HEK293 (cell line): ENCODE measurements at regions not wholly inside any gene's neighbourhood (a gene's known extent, or its start where the extent isn't known, plus 50 kb on each side); places are given as distances from the start of the nearest gene placed in this dataset.

ENCODE experiments used
- CTCF ChIA-PET: fragments of 350-600 bp; formaldehyde crosslinking; extraction: SDS; loops from one replicate; lab custom pipeline; 2021; ENCODE audit warnings: antibody characterized with exemption; lab: Yijun Ruan, JAX
- POLR2A ChIA-PET: fragments of 300-600 bp; formaldehyde crosslinking; extraction: SDS; loops from one replicate; lab custom pipeline; 2020; ENCODE audit warnings: antibody characterized with exemption, inconsistent platforms; lab: Yijun Ruan, JAX
- H3K27ac ChIP-seq: fragments of 200-500 bp; sonication (Bioruptor generic); 2 replicates; pipeline ENCODE4 v1.5.1; 2014; ENCODE audit warnings: low read depth, low read length, control low read depth, inconsistent platforms; ENCODE audit errors: extremely low read depth
- H3K36me3 ChIP-seq, 2 experiments: fragments of 200-500 bp in 1 of 2; sonication (Bioruptor generic) in 1 of 2; 1 replicate in 1 of 2; 2 replicates in 1 of 2; pipeline ENCODE4 v1.5.1; 2014 to 2017; ENCODE audit warnings: inconsistent platforms in 2 of 2, low read length in 2 of 2; ENCODE audit not compliant: control insufficient read depth in 2 of 2, insufficient read depth in 1 of 2
- H3K4me1 ChIP-seq: fragments of 200-500 bp; sonication (Bioruptor generic); 2 replicates; pipeline ENCODE4 v1.5.1; 2014; ENCODE audit warnings: mild to moderate bottlenecking, low read length, inconsistent platforms; ENCODE audit not compliant: control insufficient read depth, insufficient read depth
- H3K4me3 ChIP-seq: 2 replicates; pipeline ENCODE4 v1.5.1; 2011; ENCODE audit warnings: low read depth, mild to moderate bottlenecking, control low read depth, low read length, moderate library complexity
- H3K9me3 ChIP-seq: fragments of 200-500 bp; sonication (Bioruptor generic); 2 replicates; pipeline ENCODE4 v1.5.1; 2014; ENCODE audit warnings: low read depth, low read length, inconsistent platforms; ENCODE audit not compliant: control insufficient read depth, insufficient read depth
- BCL11B ChIP-seq: fragments of 450-650 bp; formaldehyde crosslinking; IDR thresholded peaks from 2 replicates; pipeline ENCODE4 v1.5.1; 2016; ENCODE audit warnings: low read depth, missing biosample characterization, missing genetic modification characterization
- GLIS2 ChIP-seq: fragments of 450-650 bp; formaldehyde crosslinking; IDR thresholded peaks from 2 replicates; pipeline ENCODE4 v1.5.1; 2016; ENCODE audit warnings: missing biosample characterization, missing genetic modification characterization
- KLF1 ChIP-seq: fragments of 450-650 bp; formaldehyde crosslinking; IDR thresholded peaks from 2 replicates; pipeline ENCODE4 v1.5.1; 2016; ENCODE audit warnings: missing biosample characterization, missing genetic modification characterization
- MZF1 ChIP-seq: fragments of 450-650 bp; formaldehyde crosslinking; IDR thresholded peaks from 2 replicates; pipeline ENCODE4 v1.5.1; 2017; ENCODE audit warnings: missing biosample characterization, missing genetic modification characterization, borderline replicate concordance
- OVOL3 ChIP-seq: fragments of 450-650 bp; formaldehyde crosslinking; IDR thresholded peaks from 2 replicates; pipeline ENCODE4 v1.5.1; 2016; ENCODE audit warnings: missing biosample characterization, missing genetic modification characterization
- SALL2 ChIP-seq: fragments of 450-650 bp; formaldehyde crosslinking; IDR thresholded peaks from 2 replicates; pipeline ENCODE4 v1.5.0; 2017; ENCODE audit warnings: missing biosample characterization, mild to moderate bottlenecking, missing genetic modification characterization, borderline replicate concordance
- TRIM28 ChIP-seq: IDR thresholded peaks from 2 replicates; pipeline ENCODE4 v1.6.1; 2011; ENCODE audit warnings: low read length, control low read depth, borderline replicate concordance
- ZBTB8A ChIP-seq: fragments of 450-650 bp; formaldehyde crosslinking; IDR thresholded peaks from 2 replicates; pipeline ENCODE4 v1.5.1; 2016; ENCODE audit warnings: missing biosample characterization, missing genetic modification characterization
- ZNF266 ChIP-seq: fragments of 450-650 bp; formaldehyde crosslinking; IDR thresholded peaks from 2 replicates; pipeline ENCODE4 v1.5.1; 2016; ENCODE audit warnings: missing biosample characterization, missing genetic modification characterization, low read depth
- ZNF391 ChIP-seq: fragments of 450-650 bp; formaldehyde crosslinking; IDR thresholded peaks from 2 replicates; pipeline ENCODE4 v1.5.1; 2016; ENCODE audit warnings: low read depth, missing biosample characterization, missing genetic modification characterization, borderline replicate concordance
- ZNF394 ChIP-seq: fragments of 450-650 bp; formaldehyde crosslinking; IDR thresholded peaks from 2 replicates; pipeline ENCODE4 v1.5.1; 2016; ENCODE audit warnings: missing biosample characterization, missing genetic modification characterization, mild to moderate bottlenecking, moderate library complexity, borderline replicate concordance
- ZNF560 ChIP-seq: fragments of 450-650 bp; formaldehyde crosslinking; IDR thresholded peaks from 2 replicates; pipeline ENCODE4 v1.5.1; 2017; ENCODE audit warnings: missing biosample characterization, missing genetic modification characterization, borderline replicate concordance
- ZNF571 ChIP-seq: fragments of 450-650 bp; formaldehyde crosslinking; IDR thresholded peaks from 2 replicates; pipeline ENCODE4 v1.5.0; 2017; ENCODE audit warnings: missing biosample characterization, missing genetic modification characterization
- ZNF610 ChIP-seq: fragments of 450-650 bp; formaldehyde crosslinking; IDR thresholded peaks from 2 replicates; pipeline ENCODE4 v1.5.1; 2016; ENCODE audit warnings: missing biosample characterization, missing genetic modification characterization, borderline replicate concordance
- ZNF654 ChIP-seq: fragments of 450-650 bp; formaldehyde crosslinking; IDR thresholded peaks from 2 replicates; pipeline ENCODE4 v1.5.1; 2016; ENCODE audit warnings: low read depth, missing biosample characterization, missing genetic modification characterization
- ZNF707 ChIP-seq: fragments of 450-650 bp; formaldehyde crosslinking; IDR thresholded peaks from 2 replicates; pipeline ENCODE4 v1.5.1; 2016; ENCODE audit warnings: missing biosample characterization, missing genetic modification characterization
- ZNF76 ChIP-seq: fragments of 450-650 bp; formaldehyde crosslinking; IDR thresholded peaks from 2 replicates; pipeline ENCODE4; 2016; ENCODE audit warnings: low read depth, missing biosample characterization, missing genetic modification characterization, borderline replicate concordance
- TF ChIP-seq, protein P1 (sequence below): fragments of 450-650 bp; formaldehyde crosslinking; IDR thresholded peaks from 2 replicates; pipeline ENCODE4 v1.5.1; 2016; ENCODE audit warnings: missing biosample characterization, missing genetic modification characterization
- TF ChIP-seq, protein P2 (sequence below): fragments of 450-650 bp; formaldehyde crosslinking; optimal IDR thresholded peaks from 2 replicates; pipeline ENCODE3; 2016; ENCODE audit warnings: missing biosample characterization, mild to moderate bottlenecking, missing genetic modification characterization

DNA sequence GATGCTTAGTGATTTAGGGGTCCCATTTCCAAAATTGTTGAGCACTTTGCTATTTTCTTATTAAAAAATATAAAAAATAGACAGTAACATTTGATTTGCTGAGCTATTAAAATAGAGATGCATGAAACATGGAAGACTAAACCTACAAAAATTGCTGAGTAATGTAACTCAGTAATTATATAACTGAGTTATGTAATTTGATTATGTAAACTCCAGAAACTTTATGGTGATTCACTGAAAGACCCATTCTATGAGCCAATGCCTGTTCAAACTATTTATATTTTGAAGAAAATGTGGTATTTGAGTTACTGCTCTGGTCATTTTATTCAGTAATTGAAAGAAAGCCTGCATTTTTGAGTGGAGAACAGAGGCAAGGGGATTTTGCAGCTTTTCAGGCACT, 1221.5 kb upstream of the ALCAM start:
- Histone ChIP-seq H3K4me3 (no peak overlapping the region), H3K36me3 (no peaks in the 10 kb centered on the region), H3K9me3 (no peaks in the 10 kb centered on the region), H3K4me1 (no peaks in the 10 kb centered on the region), H3K27ac (no peak overlapping the region)
- ChIA-PET POLR2A (no interaction called here), CTCF (no interaction called here)
- TF ChIP-seq MZF1 (tag by site-specific recombination) (no peak), ZNF571 (tag by site-specific recombination) (no peak), ZNF266 (tag by site-specific recombination) (no peak), ZNF610 (tag by site-specific recombination) (no peak), ZNF394 (tag by site-specific recombination) (no peak), BCL11B (tag by site-specific recombination) (no peak), TRIM28 (no peak), ZNF391 (tag by site-specific recombination) (no peak), ZBTB8A (tag by site-specific recombination) (no peak)
- TF ChIP-seq, protein P1, sequence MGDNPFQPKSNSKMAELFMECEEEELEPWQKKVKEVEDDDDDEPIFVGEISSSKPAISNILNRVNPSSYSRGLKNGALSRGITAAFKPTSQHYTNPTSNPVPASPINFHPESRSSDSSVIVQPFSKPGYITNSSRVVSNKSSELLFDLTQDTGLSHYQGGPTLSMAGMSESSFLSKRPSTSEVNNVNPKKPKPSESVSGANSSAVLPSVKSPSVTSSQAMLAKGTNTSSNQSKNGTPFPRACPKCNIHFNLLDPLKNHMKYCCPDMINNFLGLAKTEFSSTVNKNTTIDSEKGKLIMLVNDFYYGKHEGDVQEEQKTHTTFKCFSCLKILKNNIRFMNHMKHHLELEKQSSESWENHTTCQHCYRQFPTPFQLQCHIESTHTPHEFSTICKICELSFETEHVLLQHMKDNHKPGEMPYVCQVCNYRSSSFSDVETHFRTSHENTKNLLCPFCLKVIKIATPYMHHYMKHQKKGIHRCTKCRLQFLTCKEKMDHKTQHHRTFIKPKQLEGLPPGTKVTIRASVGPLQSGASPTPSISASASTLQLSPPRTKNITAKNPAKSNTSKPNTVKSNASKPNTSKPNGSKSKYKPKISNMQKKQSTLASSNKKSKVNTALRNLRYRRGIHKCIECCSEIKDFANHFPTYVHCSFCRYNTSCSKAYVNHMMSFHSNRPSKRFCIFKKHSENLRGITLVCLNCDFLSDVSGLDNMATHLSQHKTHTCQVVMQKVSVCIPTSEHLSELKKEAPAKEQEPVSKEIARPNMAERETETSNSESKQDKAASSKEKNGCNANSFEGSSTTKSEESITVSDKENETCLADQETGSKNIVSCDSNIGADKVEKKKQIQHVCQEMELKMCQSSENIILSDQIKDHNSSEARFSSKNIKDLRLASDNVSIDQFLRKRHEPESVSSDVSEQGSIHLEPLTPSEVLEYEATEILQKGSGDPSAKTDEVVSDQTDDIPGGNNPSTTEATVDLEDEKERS (tag by site-specific recombination): no peak

DNA sequence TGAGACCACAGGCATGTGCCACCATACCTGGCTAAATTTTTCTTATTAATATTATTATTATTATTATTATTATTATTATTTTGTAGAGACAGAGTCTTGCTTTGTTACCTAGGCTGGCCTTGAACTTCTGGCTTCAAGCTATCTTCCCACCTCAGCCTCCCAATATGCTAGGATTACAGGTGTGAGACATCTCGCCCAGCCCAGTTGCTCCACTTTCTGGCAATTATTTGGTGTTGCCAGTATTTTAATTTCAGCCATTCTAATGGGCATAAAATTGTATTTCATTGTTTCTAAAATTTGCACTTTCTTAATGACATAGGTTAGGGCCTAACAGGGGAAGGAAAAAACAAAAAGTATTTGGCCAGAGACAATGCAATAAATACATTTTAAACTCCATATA, 1217.6 kb upstream of the ALCAM start:
- Histone ChIP-seq H3K27ac (no peak overlapping the region), H3K4me1 (no peaks in the 10 kb centered on the region), H3K4me3 (no peak overlapping the region), H3K36me3 (no peaks in the 10 kb centered on the region), H3K9me3 (no peaks in the 10 kb centered on the region)
- ChIA-PET CTCF (interaction anchor here (0.7 to 1.6 kb wide), 4 partner anchors 47 to 1919 kb away, joined by 3 to 7 read pairs (median 4); no protein-coding TSS in a partner anchor), POLR2A (no interaction called here)
- TF ChIP-seq GLIS2 (tag by site-specific recombination): no peak
- no peak for TF ChIP-seq BCL11B (tag by site-specific recombination)
- peak; percentile 14; the same call in 1 of the 2 replicates for TF ChIP-seq ZNF654
- no peak for TF ChIP-seq ZNF707
- no peak for TF ChIP-seq SALL2 (tag by site-specific recombination)

DNA sequence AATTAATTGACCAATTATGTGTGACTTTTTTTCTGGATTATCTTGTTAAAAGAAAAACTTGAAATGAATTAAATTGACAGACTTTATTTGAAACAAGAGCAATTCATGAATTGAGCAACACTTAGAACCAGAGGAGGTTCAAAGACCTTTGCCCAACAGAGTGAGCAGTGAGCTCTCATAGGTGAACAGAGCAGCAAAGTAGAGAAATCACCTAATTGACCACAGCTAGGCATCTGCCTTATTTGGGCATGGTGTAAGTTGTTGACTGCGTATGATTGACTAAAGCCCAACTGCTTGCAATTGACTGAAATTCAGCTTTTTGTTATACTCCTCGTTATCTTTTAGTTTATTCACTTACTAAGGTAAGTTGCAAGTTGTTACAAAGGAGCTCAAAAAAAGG, 1216.0 kb upstream of the ALCAM start:
- TF ChIP-seq ZNF560 (tag by site-specific recombination) (no peak), KLF1 (tag by site-specific recombination) (no peak), OVOL3 (tag by site-specific recombination) (no peak), ZNF76 (tag by site-specific recombination) (no peak)
- TF ChIP-seq, protein P2, sequence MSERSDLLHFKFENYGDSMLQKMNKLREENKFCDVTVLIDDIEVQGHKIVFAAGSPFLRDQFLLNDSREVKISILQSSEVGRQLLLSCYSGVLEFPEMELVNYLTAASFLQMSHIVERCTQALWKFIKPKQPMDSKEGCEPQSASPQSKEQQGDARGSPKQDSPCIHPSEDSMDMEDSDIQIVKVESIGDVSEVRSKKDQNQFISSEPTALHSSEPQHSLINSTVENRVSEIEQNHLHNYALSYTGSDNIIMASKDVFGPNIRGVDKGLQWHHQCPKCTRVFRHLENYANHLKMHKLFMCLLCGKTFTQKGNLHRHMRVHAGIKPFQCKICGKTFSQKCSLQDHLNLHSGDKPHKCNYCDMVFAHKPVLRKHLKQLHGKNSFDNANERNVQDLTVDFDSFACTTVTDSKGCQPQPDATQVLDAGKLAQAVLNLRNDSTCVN (tag by site-specific recombination): no peak
- TF ChIP-seq, all 188 proteins: peak for 0

More for the DNA sequence above, 1216.0 kb upstream of the ALCAM start:
- H3K36me3 ChIP-seq: no peaks in the 10 kb centered on the region
- CTCF ChIA-PET: interaction anchor here (0.6 to 1.0 kb wide), 2 partner anchors 48 to 735 kb away, joined by 3 read pairs; no protein-coding TSS in a partner anchor
- POLR2A ChIA-PET: no interaction called here
- H3K4me1 ChIP-seq: no peaks in the 10 kb centered on the region
- H3K27ac ChIP-seq: no peak overlapping the region
- no peaks in the 10 kb centered on the region for H3K9me3 ChIP-seq
- H3K4me3 ChIP-seq: no peak overlapping the region
